ENCODE measurements at regions not wholly inside any gene's neighbourhood (a gene's known extent, or its start where the extent isn't known, plus 50 kb on each side); places are given as distances from the start of the nearest gene placed in this dataset.

GRCh38 chr6:48311301-48311700 lies 200.3 kb upstream of the PTCHD4 start:
- intact Hi-C loops (cut with DNase I; ENCODE audit: low total_unique reads): no loop called here

DNA sequence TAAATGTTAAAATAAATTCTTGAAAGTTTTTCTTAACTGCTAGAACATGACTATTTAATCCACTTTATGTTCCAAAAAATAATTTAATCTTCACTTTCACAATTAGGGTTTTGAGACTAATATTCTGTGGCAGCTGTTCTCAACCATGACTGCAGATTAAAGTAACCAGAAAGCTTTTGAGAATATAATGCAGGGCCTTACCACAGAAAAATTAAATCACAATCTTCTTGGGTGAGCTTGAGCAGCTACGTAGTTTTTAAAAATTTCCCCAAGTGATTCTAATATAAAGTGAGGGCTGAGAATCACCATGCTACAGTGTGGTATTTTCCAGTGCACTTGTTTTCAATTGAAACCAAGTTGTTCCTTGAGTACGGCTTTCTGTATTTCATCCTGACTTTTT lies 196.6 kb upstream of the PTCHD4 start:
- intact Hi-C loops (cut with DNase I; ENCODE audit: low total_unique reads): no loop called here
- no peaks in the 10 kb centered on the region for H3K9me3 ChIP-seq

More at GRCh38 chr6:48311301-48311700, 200.3 kb upstream of the PTCHD4 start:
- Histone ChIP-seq H3K27me3 (no peaks in the 10 kb centered on the region), H3K4me1 (no peaks in the 10 kb centered on the region), H3K27ac (no peak overlapping the region), H3K4me3 (no peak overlapping the region), H3K36me3 (no peaks in the 10 kb centered on the region), H3K9me3 (no peaks in the 10 kb centered on the region)
- DNase-seq: no peak
- in situ Hi-C loops (cut with MboI; ENCODE audit: low pct_ligation_motif_present in 1 of 4, low pct_unique_long_range_greater_than_20kb in 1 of 4, low sequenced_read_pairs in 3 of 4): no loop called here
- TF ChIP-seq POLR2A (IDR thresholded peaks at IDR 0.05): no peak
- TF ChIP-seq POLR2AphosphoS5 (IDR thresholded peaks at IDR 0.05): no peak
- TF ChIP-seq, protein P1, sequence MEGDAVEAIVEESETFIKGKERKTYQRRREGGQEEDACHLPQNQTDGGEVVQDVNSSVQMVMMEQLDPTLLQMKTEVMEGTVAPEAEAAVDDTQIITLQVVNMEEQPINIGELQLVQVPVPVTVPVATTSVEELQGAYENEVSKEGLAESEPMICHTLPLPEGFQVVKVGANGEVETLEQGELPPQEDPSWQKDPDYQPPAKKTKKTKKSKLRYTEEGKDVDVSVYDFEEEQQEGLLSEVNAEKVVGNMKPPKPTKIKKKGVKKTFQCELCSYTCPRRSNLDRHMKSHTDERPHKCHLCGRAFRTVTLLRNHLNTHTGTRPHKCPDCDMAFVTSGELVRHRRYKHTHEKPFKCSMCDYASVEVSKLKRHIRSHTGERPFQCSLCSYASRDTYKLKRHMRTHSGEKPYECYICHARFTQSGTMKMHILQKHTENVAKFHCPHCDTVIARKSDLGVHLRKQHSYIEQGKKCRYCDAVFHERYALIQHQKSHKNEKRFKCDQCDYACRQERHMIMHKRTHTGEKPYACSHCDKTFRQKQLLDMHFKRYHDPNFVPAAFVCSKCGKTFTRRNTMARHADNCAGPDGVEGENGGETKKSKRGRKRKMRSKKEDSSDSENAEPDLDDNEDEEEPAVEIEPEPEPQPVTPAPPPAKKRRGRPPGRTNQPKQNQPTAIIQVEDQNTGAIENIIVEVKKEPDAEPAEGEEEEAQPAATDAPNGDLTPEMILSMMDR (IDR thresholded peaks at IDR 0.05): no peak
- no peak for TF ChIP-seq EP300 (IDR thresholded peaks at IDR 0.05; ENCODE audit: low read depth)

GRCh38 chr6:48290595-48290994 lies 179.6 kb upstream of the PTCHD4 start:
- Histone ChIP-seq H3K27me3 (no peaks in the 10 kb centered on the region), H3K4me3 (no peak overlapping the region), H3K27ac (no peak overlapping the region), H3K36me3 (no peaks in the 10 kb centered on the region), H3K9me3 (no peaks in the 10 kb centered on the region), H3K4me1 (no peaks in the 10 kb centered on the region)
- WGBS, 2 donors (ENCODE audit: low coverage in 1 of 2): 74 to 91% methylated on average over 3 to 4 of the region's 4 CpGs
- no peak for DNase-seq
- in situ Hi-C loops (cut with MboI; ENCODE audit: low pct_ligation_motif_present in 1 of 4, low pct_unique_long_range_greater_than_20kb in 1 of 4, low sequenced_read_pairs in 3 of 4): no loop called here
- TF ChIP-seq EP300 (IDR thresholded peaks at IDR 0.05; ENCODE audit: low read depth): no peak
- no peak for TF ChIP-seq POLR2A (IDR thresholded peaks at IDR 0.05)
- TF ChIP-seq POLR2AphosphoS5 (IDR thresholded peaks at IDR 0.05): no peak
- TF ChIP-seq, protein P1 (IDR thresholded peaks at IDR 0.05): no peak
- intact Hi-C loops (cut with DNase I; ENCODE audit: low total_unique reads): no loop called here

More for the DNA sequence above, 196.6 kb upstream of the PTCHD4 start:
- Histone ChIP-seq H3K27ac (no peak overlapping the region), H3K4me3 (no peak overlapping the region), H3K27me3 (no peaks in the 10 kb centered on the region), H3K4me1 (no peaks in the 10 kb centered on the region), H3K36me3 (no peaks in the 10 kb centered on the region)
- TF ChIP-seq EP300 (IDR thresholded peaks at IDR 0.05; ENCODE audit: low read depth): no peak
- 78 to 86% methylated on average over 2 of the region's 2 CpGs for WGBS, 2 donors (ENCODE audit: low coverage in 1 of 2)
- in situ Hi-C loops (cut with MboI; ENCODE audit: low pct_ligation_motif_present in 1 of 4, low pct_unique_long_range_greater_than_20kb in 1 of 4, low sequenced_read_pairs in 3 of 4): no loop called here
- DNase-seq: no peak

- no peaks in the 10 kb centered on the region for H3K4me1 ChIP-seq
- H3K27ac ChIP-seq: no peak overlapping the region
- intact Hi-C loops (cut with DNase I; ENCODE audit: low total_unique reads) (no loop called here), in situ Hi-C loops (cut with MboI; ENCODE audit: low pct_ligation_motif_present in 1 of 4, low pct_unique_long_range_greater_than_20kb in 1 of 4, low sequenced_read_pairs in 3 of 4) (no loop called here)
- no peaks in the 10 kb centered on the region for H3K27me3 ChIP-seq
- WGBS, 2 donors (ENCODE audit: low coverage in 1 of 2): 80 to 83% methylated on average over 1 to 5 of the region's 5 CpGs
- no peak overlapping the region for H3K4me3 ChIP-seq
- H3K9me3 ChIP-seq: no peaks in the 10 kb centered on the region
- no peaks in the 10 kb centered on the region for H3K36me3 ChIP-seq
- TF ChIP-seq, protein P1 (IDR thresholded peaks at IDR 0.05): no peak
- TF ChIP-seq POLR2AphosphoS5 (IDR thresholded peaks at IDR 0.05): no peak
- no peak for TF ChIP-seq POLR2A (IDR thresholded peaks at IDR 0.05)
- no peak for TF ChIP-seq EP300 (IDR thresholded peaks at IDR 0.05; ENCODE audit: low read depth)
- DNase-seq: no peak
Measured at GRCh38 chr6:48289841-48290240, 178.8 kb upstream of the PTCHD4 start.

GRCh38 chr6:48281217-48281616 lies 170.2 kb upstream of the PTCHD4 start:
- H3K4me3 ChIP-seq: no peak overlapping the region
- H3K36me3 ChIP-seq: no peaks in the 10 kb centered on the region
- 60 to 74% methylated on average over 1 of the region's 1 CpG for WGBS, 2 donors (ENCODE audit: low coverage in 1 of 2)
- in situ Hi-C loops (cut with MboI; ENCODE audit: low pct_ligation_motif_present in 1 of 4, low pct_unique_long_range_greater_than_20kb in 1 of 4, low sequenced_read_pairs in 3 of 4) (no loop called here), intact Hi-C loops (cut with DNase I; ENCODE audit: low total_unique reads) (no loop called here)
- no peak for DNase-seq
- H3K9me3 ChIP-seq: no peaks in the 10 kb centered on the region
- TF ChIP-seq POLR2AphosphoS5 (IDR thresholded peaks at IDR 0.05) (no peak), POLR2A (IDR thresholded peaks at IDR 0.05) (no peak), EP300 (IDR thresholded peaks at IDR 0.05; ENCODE audit: low read depth) (no peak)
- TF ChIP-seq, protein P1 (IDR thresholded peaks at IDR 0.05): no peak
- no peaks in the 10 kb centered on the region for H3K4me1 ChIP-seq
- H3K27me3 ChIP-seq: no peaks in the 10 kb centered on the region
- no peak overlapping the region for H3K27ac ChIP-seq
